Lung (tissue), 11 donors: ENCODE measurements at regions not wholly inside any gene's neighbourhood (a gene's known extent, or its start where the extent isn't known, plus 50 kb on each side); places are given as distances from the start of the nearest gene placed in this dataset.
A peak's percentile ranks its signal among the peaks of the same experiment; 100 is the strongest.

Experiments
- ATAC-seq: fragments of 200-7000 bp; cut with Tn5 transposase; one replicate; pipeline ENCODE4 v1.9.1; 2020; ENCODE audit warnings: moderate number of reproducible peaks; ENCODE audit not compliant: insufficient read depth, low FRiP score
- DNase-seq, 3 donors: peaks; one replicate each; pipeline ENCODE4 v3.0.0-alpha.2; 2013 to 2017
- H3K27ac ChIP-seq, 2 donors: one replicate each; pipeline ENCODE4 v1.5.1; 2013; ENCODE audit warnings: mild to moderate bottlenecking in 2 of 2, moderate library complexity in 2 of 2, control low read depth in 1 of 2, inconsistent platforms in 1 of 2, low read depth in 1 of 2, low read length in 1 of 2
- H3K27me3 ChIP-seq, 3 donors: one replicate each; pipeline ENCODE4 v1.5.1; 2013; ENCODE audit warnings: low read length in 2 of 3; ENCODE audit not compliant: control insufficient read depth in 3 of 3, insufficient read depth in 3 of 3
- H3K36me3 ChIP-seq, 4 donors: one replicate each; pipeline ENCODE4 v1.5.1; 2013; ENCODE audit warnings: low read length in 4 of 4, mild to moderate bottlenecking in 1 of 4, moderate library complexity in 1 of 4; ENCODE audit not compliant: control insufficient read depth in 4 of 4, insufficient read depth in 4 of 4
- H3K4me1 ChIP-seq, 5 donors: one replicate each; pipeline ENCODE4 v1.5.1; 2013; ENCODE audit warnings: low read length in 5 of 5, mild to moderate bottlenecking in 2 of 5, moderate library complexity in 1 of 5; ENCODE audit not compliant: control insufficient read depth in 5 of 5, insufficient read depth in 5 of 5
- H3K4me3 ChIP-seq: one replicate; pipeline ENCODE4 v1.5.1; 2013; ENCODE audit warnings: mild to moderate bottlenecking, control low read depth, moderate library complexity
- H3K9ac ChIP-seq, 2 donors: one replicate each; pipeline ENCODE4 v1.5.1; 2013; ENCODE audit warnings: low read length in 2 of 2, control low read depth in 1 of 2; ENCODE audit not compliant: insufficient read depth in 1 of 2
- H3K9me3 ChIP-seq, 4 donors: one replicate each; pipeline ENCODE4 v1.5.1; 2013; ENCODE audit warnings: low read length in 3 of 4, mild to moderate bottlenecking in 1 of 4, moderate library complexity in 1 of 4; ENCODE audit not compliant: control insufficient read depth in 4 of 4, insufficient read depth in 3 of 4
- WGBS, 2 donors: extraction: QIAGEN DNeasy Blood & Tissue Kit; methylation state at CpG; one replicate each; pipeline ENCODE4 v1.1.7; 2013; 5-methylcytosine and 5-hydroxymethylcytosine counted together
- TF ChIP-seq, protein P1 (sequence below): IDR thresholded peaks from 2 replicates; pipeline ENCODE4 v1.5.1; 2012; ENCODE audit warnings: mild to moderate bottlenecking; ENCODE audit errors: control extremely low read depth, extremely low read depth
- donor health status: control.
- donor health status: control.
- donor health status: Bipolar disorder and iron deficiency.
- donor health status: healthy.
- donor health status: DM: yes; HTN: yes; CAD: no.

DNA sequence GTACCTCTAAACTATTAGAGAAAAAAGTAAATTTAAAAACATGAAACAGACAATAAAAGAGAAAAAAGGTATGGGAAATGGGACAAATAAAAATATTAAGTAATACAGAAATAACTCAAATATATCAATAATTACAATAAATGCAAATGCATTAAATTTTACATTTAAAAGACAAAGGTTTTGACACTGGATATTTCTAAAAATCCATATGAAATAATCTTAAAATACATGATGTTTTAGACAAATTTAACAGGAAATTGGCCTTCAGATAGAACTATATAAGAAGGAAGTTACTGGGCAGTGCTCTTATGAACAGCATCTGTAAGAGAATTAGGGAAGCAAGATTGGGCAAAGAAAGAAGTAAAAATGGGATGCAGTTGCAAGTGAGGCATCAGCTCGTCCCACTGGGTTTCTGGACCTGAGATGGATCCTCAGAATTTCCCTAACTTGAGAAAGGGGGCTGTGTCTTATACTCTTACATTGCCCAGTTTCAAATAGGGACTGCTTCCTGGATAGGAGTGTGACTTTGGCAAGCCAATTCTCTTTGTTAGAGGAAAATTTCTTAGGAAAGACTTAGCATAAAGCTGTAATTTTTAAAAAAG is 376.7 kb downstream of the SMOC2 start:
- WGBS, 2 donors = 38 to 54% methylated on average over 1 of the region's 1 CpG
- Histone ChIP-seq H3K27me3 (peaks cover 0 to 2% (median 0%) of the 10 kb centered on the region in 3 donors), H3K4me3 (no peak overlapping the region), H3K36me3 (no peaks in the 10 kb centered on the region), H3K27ac (no peak overlapping the region), H3K4me1 (no peaks in the 10 kb centered on the region), H3K9ac (no peak overlapping the region), H3K9me3 (peaks cover 0 to 11% (median 6%) of the 10 kb centered on the region in 4 donors)
- ATAC-seq (no peak), DNase-seq (no peak)
- TF ChIP-seq, protein P1, sequence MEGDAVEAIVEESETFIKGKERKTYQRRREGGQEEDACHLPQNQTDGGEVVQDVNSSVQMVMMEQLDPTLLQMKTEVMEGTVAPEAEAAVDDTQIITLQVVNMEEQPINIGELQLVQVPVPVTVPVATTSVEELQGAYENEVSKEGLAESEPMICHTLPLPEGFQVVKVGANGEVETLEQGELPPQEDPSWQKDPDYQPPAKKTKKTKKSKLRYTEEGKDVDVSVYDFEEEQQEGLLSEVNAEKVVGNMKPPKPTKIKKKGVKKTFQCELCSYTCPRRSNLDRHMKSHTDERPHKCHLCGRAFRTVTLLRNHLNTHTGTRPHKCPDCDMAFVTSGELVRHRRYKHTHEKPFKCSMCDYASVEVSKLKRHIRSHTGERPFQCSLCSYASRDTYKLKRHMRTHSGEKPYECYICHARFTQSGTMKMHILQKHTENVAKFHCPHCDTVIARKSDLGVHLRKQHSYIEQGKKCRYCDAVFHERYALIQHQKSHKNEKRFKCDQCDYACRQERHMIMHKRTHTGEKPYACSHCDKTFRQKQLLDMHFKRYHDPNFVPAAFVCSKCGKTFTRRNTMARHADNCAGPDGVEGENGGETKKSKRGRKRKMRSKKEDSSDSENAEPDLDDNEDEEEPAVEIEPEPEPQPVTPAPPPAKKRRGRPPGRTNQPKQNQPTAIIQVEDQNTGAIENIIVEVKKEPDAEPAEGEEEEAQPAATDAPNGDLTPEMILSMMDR = no peak

DNA sequence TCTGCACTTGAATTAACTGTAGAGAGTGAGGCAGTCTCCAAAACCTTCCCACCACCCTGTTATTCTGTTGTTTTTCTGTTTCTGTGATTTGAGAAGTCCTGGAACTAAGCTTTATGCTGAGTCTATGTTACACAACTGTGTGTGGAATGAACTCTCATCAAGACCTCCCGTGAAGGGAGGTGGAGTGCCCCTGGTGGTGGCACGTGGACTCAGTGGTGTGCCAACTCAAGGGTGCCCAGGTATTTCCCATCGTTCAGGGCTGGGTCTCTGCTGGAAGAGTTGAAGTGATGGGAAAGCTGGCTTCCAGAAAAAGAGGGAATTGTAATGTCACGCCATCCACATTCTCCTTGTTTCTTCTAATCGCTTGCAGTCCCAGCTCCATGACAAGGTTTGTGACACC is 374.2 kb downstream of the SMOC2 start:
- peaks cover 0 to 9% (median 6%) of the 10 kb centered on the region in 4 donors for H3K9me3 ChIP-seq
- no peak for DNase-seq
- H3K4me1 ChIP-seq = peaks cover 0 to 3% (median 0%) of the 10 kb centered on the region in 5 donors
- H3K27me3 ChIP-seq = peaks cover 0 to 2% (median 0%) of the 10 kb centered on the region in 3 donors
- H3K9ac ChIP-seq = no peak overlapping the region
- no peak overlapping the region for H3K4me3 ChIP-seq
- no peak overlapping the region for H3K27ac ChIP-seq
- no peaks in the 10 kb centered on the region for H3K36me3 ChIP-seq
- 59 to 62% methylated on average over 5 of the region's 5 CpGs for whole genome bisulfite sequencing, 2 donors
- TF ChIP-seq, protein P1 = no peak
- ATAC-seq = no peak

DNA sequence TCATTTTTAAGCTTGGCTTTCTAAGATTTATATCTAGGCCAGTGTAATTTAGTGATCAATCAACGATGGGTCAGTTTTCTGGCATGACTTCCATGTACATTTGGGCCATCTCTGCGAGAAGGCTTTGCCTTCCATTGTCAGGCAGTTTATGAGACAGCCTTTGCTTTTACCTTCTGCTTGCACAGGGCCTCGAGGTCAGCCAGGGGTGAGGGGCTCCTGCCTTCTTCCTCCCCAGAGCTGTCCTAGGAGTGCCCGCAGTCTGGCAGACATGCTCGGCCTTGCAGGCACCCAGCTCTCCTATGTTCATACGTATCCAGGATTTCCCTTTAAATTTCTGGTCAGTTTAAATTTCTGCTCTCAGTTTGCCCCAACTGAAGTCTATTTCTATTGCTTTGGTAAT is 367.2 kb downstream of the SMOC2 start:
- H3K27me3 ChIP-seq = peaks cover 0 to 2% (median 0%) of the 10 kb centered on the region in 3 donors
- 64 to 68% methylated on average over 6 of the region's 6 CpGs for WGBS, 2 donors
- H3K36me3 ChIP-seq = no peaks in the 10 kb centered on the region
- no peak for ATAC-seq
- no peaks in the 10 kb centered on the region for H3K9me3 ChIP-seq
- H3K27ac ChIP-seq = no peak overlapping the region
- H3K4me1 ChIP-seq = peaks cover 0 to 4% (median 0%) of the 10 kb centered on the region in 5 donors
- TF ChIP-seq, protein P1 = no peak
- H3K4me3 ChIP-seq = no peak overlapping the region
- no peak overlapping the region for H3K9ac ChIP-seq
- no peak for DNase-seq

DNA sequence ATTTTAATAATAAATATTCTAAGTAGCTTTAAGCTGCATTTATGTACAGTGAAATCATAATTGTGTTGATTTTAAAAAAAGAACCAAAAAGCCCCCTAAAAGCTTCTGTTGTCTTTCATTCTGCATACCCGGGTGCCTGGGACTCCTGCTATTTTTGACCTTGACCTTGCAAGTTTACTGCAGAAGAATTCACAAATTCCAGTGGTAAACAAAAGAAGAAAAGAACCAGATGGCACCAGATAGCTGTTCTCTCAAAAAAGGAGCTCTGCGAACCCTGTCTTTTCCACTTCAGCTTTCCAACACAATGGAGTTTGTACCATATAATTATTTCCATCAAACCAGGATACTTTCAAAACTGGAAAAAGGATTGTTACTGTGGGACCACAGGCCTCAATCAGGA is 363.3 kb downstream of the SMOC2 start:
- H3K36me3 ChIP-seq = no peaks in the 10 kb centered on the region
- no peak for ATAC-seq
- WGBS, 2 donors = 51 to 52% methylated on average over 2 of the region's 2 CpGs
- DNase-seq = peak in 2 of 3 donors; percentile 42 to 52
- no peak overlapping the region for H3K4me3 ChIP-seq
- H3K27ac ChIP-seq = no peak overlapping the region
- H3K9me3 ChIP-seq = peaks cover 0 to 2% (median 0%) of the 10 kb centered on the region in 4 donors
- H3K9ac ChIP-seq = no peak overlapping the region
- no peaks in the 10 kb centered on the region for H3K27me3 ChIP-seq
- TF ChIP-seq, protein P1 = no peak
- H3K4me1 ChIP-seq = peaks cover 0 to 4% (median 0%) of the 10 kb centered on the region in 5 donors
